T47D (cell line): ENCODE measurements at regions not wholly inside any gene's neighbourhood (a gene's known extent, or its start where the extent isn't known, plus 50 kb on each side); places are given as distances from the start of the nearest gene placed in this dataset.

ENCODE experiments used
- DNase-seq, 2 experiments: peaks; one replicate each; pipeline versions ENCODE4 v3.0.0 to v3.0.0-alpha.2; 2011 to 2012; ENCODE audit warnings: low read depth in 1 of 2, low spot score in 1 of 2
- JUND ChIP-seq: IDR thresholded peaks from 2 replicates; pipeline ENCODE4 v1.6.1; 2012; ENCODE audit warnings: low read depth
- in situ Hi-C: cut with HindIII; loops from 2 replicates; pipeline ENCODE4 v1.10.0; 2016; ENCODE audit warnings: low sequenced_read_pairs, low pct_unique_long_range_greater_than_20kb

DNA sequence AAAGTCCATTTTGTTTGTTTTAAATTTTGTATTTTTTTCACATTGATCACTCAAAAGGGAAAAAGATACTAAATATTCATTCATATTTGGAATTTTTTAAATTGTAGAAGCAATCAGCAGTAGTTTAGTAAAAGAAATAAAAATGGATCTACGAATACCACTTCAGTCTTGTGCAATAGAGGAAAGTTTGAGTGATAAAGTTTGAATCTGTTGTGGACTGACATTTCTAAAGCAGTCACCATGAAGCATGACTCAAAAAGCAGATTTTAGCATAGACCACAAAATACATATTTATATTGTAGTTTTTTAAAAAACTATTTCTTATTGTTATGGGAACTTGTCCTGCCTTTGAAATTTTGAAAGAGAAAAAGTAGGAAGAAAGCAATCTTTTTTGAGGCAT lies 520.5 kb upstream of the ZEB2 start:
- in situ Hi-C loops: no loop called here
- DNase-seq: no peak
- TF ChIP-seq JUND: no peak

DNA sequence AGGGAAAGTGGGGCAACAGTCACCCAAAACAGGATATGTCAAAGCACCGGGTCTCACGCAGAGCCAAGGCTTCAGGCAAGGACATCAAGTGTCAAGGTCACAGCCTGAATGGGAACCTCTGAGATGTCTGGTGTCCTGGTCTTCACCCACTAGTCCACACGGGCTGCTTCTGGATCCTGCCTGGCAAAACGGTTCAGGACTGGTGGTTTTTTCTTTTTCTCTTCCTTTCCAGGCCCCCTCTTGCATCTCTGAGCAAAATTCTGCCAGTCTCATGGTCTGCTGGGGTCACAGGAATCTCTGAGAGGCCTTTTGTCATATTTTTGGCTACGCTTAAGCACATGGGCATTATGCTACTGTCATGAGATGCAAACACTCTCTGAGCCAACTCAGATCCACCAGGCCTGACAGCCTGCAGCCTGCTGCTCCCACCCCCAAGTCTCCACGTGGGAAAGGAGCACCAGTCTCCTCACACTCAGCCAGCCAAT lies 518.2 kb upstream of the ZEB2 start:
- in situ Hi-C loops: no loop called here
- TF ChIP-seq JUND: no peak
- no peak for DNase-seq

DNA sequence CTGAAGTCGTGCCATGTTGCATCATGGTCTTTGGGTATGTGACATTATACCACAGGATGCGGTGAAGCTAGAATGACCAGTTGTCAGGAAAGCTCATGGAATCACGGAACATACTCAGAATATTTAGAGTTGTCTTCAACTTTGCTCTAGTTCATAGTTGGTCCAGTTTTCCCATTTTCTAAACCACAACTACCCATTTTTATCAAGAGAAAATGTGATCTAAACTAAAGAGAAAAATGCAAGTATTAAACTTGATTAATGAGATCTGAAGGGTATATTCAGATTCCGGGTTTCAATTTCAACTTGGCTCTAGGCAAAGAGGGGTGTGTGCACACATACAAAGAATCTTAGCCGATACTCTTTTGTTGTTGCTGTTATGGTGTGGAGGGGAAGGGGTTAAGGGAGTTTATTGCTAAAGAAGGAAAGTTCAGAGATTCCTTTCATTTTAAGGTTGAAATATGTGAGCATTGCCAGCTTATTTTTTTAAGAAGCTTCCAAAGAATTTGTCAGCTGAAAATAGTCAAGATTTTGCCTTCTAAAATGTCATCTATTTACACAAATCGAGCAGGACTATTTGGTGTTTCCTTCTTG lies 516.6 kb upstream of the ZEB2 start:
- in situ Hi-C loops: no loop called here
- peak in 1 of 2 experiments; percentile 2 for DNase-seq
- no peak for TF ChIP-seq JUND

DNA sequence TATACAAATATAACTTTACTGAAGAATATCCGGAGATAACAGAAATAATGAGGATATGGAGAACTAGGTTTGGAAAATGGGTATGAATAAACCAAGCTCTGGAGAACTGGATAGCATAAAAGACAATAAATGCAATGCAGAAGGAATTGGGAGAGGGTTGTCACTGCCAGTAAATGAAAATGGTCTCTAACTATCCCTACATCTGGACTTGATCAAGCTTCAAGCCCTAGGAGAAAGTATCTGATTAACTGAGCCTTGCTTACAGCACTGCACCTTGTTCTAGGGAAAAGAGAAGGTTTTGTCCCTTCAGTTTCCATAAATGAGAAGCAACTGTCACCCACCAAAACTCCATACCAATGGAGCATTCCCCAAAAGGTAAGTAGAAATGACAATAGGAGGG lies 514.6 kb upstream of the ZEB2 start:
- no peak for DNase-seq
- in situ Hi-C loops: no loop called here
- no peak for TF ChIP-seq JUND

DNA sequence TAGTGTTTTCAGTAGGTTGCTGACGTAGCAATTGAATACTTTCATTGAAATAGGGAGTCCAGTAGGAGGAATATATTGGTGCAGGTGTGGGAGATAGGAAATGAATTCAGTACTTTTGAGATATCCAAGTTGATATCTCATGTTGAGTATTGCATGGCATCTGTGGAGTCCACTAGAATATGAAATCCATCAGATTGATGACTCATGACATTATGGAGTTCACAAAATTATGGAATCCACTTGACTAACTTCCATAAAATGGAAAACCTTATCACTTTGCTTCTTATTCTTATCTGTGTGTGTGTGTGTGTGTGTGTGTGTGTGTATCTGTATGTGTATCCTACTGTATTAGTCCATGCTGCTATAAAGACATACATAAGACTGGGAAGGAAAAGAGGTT lies 513.5 kb upstream of the ZEB2 start:
- TF ChIP-seq JUND: no peak
- DNase-seq: no peak
- in situ Hi-C loops: no loop called here

DNA sequence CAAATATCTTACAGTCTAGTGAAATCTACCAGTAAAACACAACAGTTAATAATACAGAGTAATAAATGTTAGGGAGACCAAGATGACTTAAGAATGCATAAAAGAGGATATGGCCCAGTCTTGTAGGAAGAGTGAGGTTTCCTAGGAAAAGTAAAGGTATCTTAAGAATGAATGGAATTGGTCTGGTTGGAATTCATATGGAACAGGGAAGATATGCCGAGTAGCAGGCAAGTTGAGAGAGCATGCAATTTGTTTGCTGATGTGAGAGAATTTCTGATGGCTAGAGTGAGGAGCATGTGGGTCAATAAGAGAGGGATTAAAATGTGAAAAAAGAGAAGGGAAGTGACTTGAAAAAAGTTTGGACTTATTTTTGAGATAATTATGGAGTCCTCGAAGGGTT lies 512.9 kb upstream of the ZEB2 start:
- DNase-seq: no peak
- in situ Hi-C loops: no loop called here
- no peak for TF ChIP-seq JUND

DNA sequence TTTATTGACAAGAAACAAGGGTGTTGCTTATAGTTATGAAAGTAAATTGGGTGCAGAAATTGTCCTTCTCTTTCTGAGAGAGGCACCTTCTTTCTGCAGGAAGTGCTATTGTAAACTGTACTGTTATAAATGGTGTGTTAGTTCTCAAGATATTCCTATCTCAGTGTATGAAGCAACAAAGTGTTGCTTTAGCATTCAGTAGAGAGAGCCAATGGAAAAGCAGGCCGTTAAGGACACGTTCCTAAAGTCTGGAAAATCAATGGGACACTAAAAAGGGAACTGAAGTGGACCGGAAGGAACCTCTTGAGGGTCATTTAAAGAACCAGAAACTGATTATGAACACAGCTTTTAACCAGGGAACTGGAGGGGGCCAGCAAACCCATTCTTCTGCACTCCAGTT lies 510.0 kb upstream of the ZEB2 start:
- in situ Hi-C loops: no loop called here
- no peak for TF ChIP-seq JUND
- no peak for DNase-seq

DNA sequence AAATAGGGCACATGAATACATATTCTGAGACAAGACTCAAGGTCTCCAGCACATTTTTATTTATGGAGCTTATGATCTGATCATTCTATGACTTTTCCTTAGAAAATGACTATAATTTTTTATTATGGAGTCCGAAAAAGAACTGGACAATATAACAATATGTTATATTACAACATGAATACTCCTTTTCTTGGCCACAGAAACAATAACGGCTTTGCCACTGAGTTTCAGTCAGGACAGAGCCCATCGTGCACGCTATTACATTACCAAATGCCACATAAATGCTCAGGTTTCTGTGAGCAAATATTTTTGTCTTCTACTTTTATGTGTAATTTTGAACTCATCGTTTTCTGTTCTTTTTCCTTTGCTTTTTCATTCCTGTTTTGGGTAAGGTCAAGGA lies 509.2 kb upstream of the ZEB2 start:
- DNase-seq: no peak
- in situ Hi-C loops: no loop called here
- TF ChIP-seq JUND: no peak

DNA sequence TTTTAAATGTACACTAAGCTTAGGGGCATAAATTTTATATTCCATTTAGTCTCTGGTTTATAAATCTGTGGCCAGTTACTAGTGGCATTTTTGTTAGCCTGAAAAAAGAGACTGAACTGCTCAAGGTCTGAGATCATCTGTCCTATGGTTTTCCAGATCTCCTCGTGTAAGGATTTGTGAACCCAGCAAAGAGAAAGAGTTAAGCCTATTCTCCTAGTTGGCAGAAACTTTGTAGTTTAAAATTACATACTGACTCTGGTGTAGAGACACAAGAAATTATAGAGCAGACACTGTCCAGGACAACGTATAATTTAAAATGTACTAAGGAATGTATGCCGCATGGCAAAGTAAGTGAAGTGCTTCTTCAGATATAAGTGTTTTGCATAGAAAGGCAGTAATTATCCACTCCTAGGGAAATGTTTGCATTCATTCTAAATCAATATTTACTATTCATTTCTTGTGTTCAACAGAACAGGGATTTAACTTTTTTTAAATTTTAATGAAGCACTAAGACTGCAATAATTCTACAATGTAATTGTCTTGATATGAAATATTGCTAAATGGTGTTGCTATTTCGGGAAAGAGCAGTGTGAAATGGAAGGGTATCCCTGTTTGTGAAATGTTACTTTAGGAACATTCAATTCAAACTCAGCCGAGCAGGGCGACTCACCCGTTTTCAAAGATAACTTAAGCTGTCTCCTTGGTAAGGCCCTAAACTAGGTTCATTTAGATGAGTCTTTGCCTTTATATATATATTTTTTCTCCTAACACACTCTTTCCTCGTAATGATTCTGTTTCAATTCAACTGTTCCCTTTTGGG lies 508.4 kb upstream of the ZEB2 start:
- DNase-seq: no peak
- in situ Hi-C loops: no loop called here
- TF ChIP-seq JUND: no peak

DNA sequence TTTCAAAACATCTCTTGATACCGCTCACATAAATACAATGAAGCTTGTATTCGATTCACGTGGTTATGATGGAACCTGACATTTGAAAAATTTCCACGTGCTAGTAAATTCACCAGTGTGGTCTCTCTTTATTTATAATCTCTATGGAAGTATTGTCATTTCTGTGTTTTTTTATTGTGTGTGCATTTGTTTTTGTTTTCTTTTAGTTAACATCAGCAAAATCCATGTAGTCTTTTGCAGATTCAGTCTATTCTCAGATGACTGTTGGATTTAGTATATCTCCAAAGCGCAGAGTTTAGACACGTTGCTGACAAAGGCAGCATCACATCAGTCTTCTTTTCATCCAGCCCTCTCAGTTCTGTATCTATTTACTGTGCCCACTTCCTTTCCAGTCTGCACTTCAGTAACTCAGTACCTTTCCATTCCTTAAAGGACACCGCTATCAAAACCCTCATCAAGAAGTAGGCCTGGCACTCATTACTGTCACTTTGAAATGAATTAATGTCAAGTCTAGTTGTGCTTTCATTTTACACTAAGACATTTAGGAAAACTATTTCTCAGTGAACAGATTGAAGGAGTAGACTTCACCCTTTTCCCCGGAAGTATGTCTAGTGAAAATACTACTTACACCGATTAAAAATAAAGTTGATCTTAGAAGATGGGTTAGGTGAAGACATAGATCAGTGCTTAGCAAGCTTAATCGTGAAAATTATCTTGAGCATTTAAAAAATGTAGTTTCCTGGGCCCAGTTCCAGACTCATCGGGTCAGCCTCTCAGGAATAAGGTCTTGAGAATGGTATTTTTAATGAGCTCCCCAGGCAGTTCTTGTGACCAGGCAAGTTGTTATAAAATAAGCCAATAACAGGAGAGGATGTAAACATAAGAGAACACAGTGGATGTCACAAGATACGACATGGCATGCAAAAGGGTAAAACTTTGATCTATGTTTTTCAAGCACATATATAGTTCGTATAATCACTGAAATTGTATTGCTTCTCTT lies 506.8 kb upstream of the ZEB2 start:
- DNase-seq: peak in 1 of 2 experiments; percentile 32
- TF ChIP-seq JUND: no peak
- in situ Hi-C loops: no loop called here

DNA sequence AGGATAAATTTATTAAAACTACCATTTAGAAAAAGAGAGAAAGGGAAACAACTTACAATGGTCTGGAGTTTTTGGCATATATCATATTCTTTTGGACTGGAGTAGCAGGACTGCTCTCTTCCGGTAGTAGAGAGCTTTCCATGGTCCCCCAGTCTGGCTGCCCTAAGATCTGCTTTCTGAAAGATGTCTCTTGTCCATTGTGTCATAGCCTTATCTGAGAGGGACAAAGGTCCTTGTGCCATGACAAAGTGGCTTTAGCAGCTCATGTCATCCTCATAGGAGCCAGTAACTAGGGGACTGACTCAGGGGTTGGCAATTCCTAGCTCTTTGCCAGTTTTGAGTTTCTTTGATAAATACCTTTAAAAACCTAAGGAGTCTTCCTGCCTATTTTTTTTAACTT lies 505.5 kb upstream of the ZEB2 start:
- in situ Hi-C loops: no loop called here
- no peak for DNase-seq
- no peak for TF ChIP-seq JUND

DNA sequence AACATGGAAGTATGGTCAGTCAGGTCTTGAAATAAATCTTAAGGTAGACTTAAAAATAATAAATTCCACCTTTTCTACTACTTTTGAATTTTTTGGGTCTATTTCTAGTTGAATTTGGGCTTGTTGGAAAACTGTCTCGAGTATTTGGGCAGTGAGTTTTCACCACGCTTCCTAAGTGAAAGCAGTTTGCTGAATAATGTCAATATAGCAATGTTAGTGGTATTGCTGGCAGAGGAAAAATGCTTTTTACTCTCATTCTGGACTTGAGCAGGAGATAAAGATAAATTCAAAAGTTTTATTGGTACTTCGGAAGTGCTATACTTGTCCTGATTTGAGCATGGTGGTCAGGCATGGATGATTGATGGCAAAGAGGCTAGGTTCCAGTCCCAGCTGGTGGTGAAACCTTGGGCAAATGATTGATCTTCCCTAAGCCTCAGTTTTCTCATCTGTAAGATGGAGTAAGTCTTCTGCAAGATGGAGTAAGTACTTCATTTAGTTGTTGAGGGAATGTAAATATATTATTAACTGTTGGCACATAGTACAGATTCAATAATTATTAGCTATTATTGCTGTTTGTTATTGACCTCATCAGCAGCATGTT lies 503.5 kb upstream of the ZEB2 start:
- no peak for DNase-seq
- TF ChIP-seq JUND: no peak
- in situ Hi-C loops: no loop called here
